Fibroblast of lung (primary cell): ENCODE measurements at regions not wholly inside any gene's neighbourhood (a gene's known extent, or its start where the extent isn't known, plus 50 kb on each side); places are given as distances from the start of the nearest gene placed in this dataset.
A peak's percentile ranks its signal among the peaks of the same experiment; 100 is the strongest.

Experiments
- DNase-seq, 2 donors: peaks; one replicate each; pipeline versions ENCODE4 v3.0.0 to v3.0.0-alpha.2; 2010; ENCODE audit warnings: low read depth in 2 of 2
- H2AFZ ChIP-seq: 2 replicates; pipeline ENCODE4 v1.5.1; 2012; ENCODE audit warnings: low read length, control low read depth, inconsistent platforms
- H3K27ac ChIP-seq: 2 replicates; pipeline ENCODE4 v1.5.1; 2011; ENCODE audit warnings: low read length, control low read depth; ENCODE audit not compliant: insufficient read depth
- H3K27me3 ChIP-seq: 2 replicates; pipeline ENCODE4 v1.5.1; 2011; ENCODE audit warnings: mild to moderate bottlenecking, low read length; ENCODE audit not compliant: control insufficient read depth, insufficient read depth
- H3K36me3 ChIP-seq: 2 replicates; pipeline ENCODE4 v1.5.1; 2011; ENCODE audit warnings: low read length; ENCODE audit not compliant: control insufficient read depth, insufficient read depth
- H3K4me1 ChIP-seq: 2 replicates; pipeline ENCODE4 v1.5.1; 2011; ENCODE audit warnings: low read length; ENCODE audit not compliant: control insufficient read depth, insufficient read depth; ENCODE audit errors: extremely low read depth
- H3K4me2 ChIP-seq: 2 replicates; pipeline ENCODE4 v1.5.1; 2011; ENCODE audit warnings: low read length, control low read depth; ENCODE audit not compliant: insufficient read depth; ENCODE audit errors: extremely low read depth
- H3K4me3 ChIP-seq, 4 experiments: fragments of 200-600 bp in 1 of 4; sonication (generic) in 1 of 4; replicated peaks in 1 of 4; 2 replicates each; pipeline ENCODE4 v1.5.1; 2011 to 2016; ENCODE audit warnings: low read length in 4 of 4, low read depth in 3 of 4, mild to moderate bottlenecking in 3 of 4, control low read depth in 2 of 4, inconsistent platforms in 1 of 4, mixed read lengths in 1 of 4; ENCODE audit not compliant: insufficient read depth in 1 of 4; ENCODE audit errors: control extremely low read depth in 1 of 4
- H3K79me2 ChIP-seq: 2 replicates; pipeline ENCODE4 v1.5.1; 2012; ENCODE audit warnings: mild to moderate bottlenecking, low read length, inconsistent platforms; ENCODE audit not compliant: control insufficient read depth, insufficient read depth
- H3K9ac ChIP-seq: 2 replicates; pipeline ENCODE4 v1.5.1; 2011; ENCODE audit warnings: mild to moderate bottlenecking, low read length, control low read depth; ENCODE audit not compliant: insufficient read depth
- H3K9me3 ChIP-seq: 2 replicates; pipeline ENCODE4 v1.5.1; 2012; ENCODE audit warnings: low read depth, low read length; ENCODE audit not compliant: control insufficient read depth, insufficient read depth
- H4K20me1 ChIP-seq: 2 replicates; pipeline ENCODE4 v1.5.1; 2011; ENCODE audit warnings: low read length; ENCODE audit not compliant: control insufficient read depth, insufficient read depth; ENCODE audit errors: extremely low read depth
- EZH2 ChIP-seq: IDR thresholded peaks from 2 replicates; pipeline ENCODE4 v1.5.1; 2012; ENCODE audit warnings: low read length, control low read depth, mild to moderate bottlenecking; ENCODE audit errors: missing control alignments
- TF ChIP-seq, protein P1 (sequence below), 2 donors: IDR thresholded peaks in 1 of 2; conservative IDR thresholded peaks in 1 of 2; 1 replicate in 1 of 2; 2 replicates in 1 of 2; pipeline ENCODE4 v1.5.1; 2011 to 2012; ENCODE audit warnings: low read length in 2 of 2, control low read depth in 1 of 2, inconsistent platforms in 1 of 2, low read depth in 1 of 2, mild to moderate bottlenecking in 1 of 2

DNA sequence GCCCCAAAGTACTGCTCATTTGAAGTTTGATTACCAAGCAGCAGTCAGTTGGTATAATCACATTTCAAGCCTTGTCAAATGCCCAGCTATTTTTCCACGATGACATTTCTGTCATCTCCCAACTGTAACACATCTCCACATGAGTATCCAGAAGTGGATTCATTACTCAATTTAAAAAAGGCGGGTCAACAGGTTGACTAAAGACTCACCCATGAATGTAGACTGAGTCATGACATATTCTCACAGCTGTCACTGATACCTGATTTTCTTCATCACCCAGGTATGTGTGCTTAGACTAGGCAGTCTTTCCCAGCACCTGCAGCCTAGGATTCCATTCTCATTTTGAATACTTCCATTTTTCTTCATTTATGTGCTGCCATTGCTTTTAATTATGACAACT, 75.1 kb upstream of the DBX2 start:
- TF ChIP-seq EZH2, result no peak
- TF ChIP-seq, protein P1, sequence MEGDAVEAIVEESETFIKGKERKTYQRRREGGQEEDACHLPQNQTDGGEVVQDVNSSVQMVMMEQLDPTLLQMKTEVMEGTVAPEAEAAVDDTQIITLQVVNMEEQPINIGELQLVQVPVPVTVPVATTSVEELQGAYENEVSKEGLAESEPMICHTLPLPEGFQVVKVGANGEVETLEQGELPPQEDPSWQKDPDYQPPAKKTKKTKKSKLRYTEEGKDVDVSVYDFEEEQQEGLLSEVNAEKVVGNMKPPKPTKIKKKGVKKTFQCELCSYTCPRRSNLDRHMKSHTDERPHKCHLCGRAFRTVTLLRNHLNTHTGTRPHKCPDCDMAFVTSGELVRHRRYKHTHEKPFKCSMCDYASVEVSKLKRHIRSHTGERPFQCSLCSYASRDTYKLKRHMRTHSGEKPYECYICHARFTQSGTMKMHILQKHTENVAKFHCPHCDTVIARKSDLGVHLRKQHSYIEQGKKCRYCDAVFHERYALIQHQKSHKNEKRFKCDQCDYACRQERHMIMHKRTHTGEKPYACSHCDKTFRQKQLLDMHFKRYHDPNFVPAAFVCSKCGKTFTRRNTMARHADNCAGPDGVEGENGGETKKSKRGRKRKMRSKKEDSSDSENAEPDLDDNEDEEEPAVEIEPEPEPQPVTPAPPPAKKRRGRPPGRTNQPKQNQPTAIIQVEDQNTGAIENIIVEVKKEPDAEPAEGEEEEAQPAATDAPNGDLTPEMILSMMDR (conservative IDR thresholded peaks at IDR 0.05 in 1 of 2, IDR thresholded peaks at IDR 0.05 in 1 of 2; ENCODE audit: low read depth in 1 of 2, low read length in 2 of 2), result no peak
- Histone ChIP-seq H3K27ac (no peak overlapping the region), H3K36me3 (no peaks in the 10 kb centered on the region), H3K4me2 (no peak overlapping the region), H3K4me3 (no peak overlapping the region), H3K9me3 (no peaks in the 10 kb centered on the region), H3K79me2 (no peaks in the 10 kb centered on the region), H3K9ac (no peak overlapping the region), H3K27me3 (no peaks in the 10 kb centered on the region), H4K20me1 (no peaks in the 10 kb centered on the region), H2AFZ (no peak overlapping the region), H3K4me1 (no peaks in the 10 kb centered on the region)
- DNase-seq, result no peak

DNA sequence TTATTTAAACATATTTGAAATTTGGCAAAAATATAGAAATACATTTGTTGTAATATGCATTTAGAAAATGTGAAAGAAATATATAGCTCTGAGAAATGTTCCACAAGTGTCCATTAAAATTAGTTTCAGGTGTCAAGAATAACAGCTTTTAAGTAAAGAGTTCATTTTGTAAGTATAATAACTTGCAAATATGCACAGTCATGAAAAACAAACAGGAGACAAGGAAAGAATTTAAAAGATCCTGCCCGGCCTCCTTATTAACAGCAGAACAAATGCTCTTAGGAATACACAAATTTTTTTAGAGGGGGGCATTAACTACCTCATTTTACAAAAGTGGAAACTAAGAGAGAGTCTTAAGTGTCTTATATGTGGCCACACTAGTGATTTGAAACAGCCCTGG, 77.7 kb upstream of the DBX2 start:
- H3K4me3 ChIP-seq, result no peak overlapping the region
- H3K79me2 ChIP-seq, result no peaks in the 10 kb centered on the region
- no peaks in the 10 kb centered on the region for H3K27me3 ChIP-seq
- H2AFZ ChIP-seq, result no peak overlapping the region
- no peaks in the 10 kb centered on the region for H3K36me3 ChIP-seq
- no peak overlapping the region for H3K9ac ChIP-seq
- no peak overlapping the region for H3K27ac ChIP-seq
- H3K4me1 ChIP-seq, result no peaks in the 10 kb centered on the region
- no peaks in the 10 kb centered on the region for H4K20me1 ChIP-seq
- no peak for DNase-seq
- H3K4me2 ChIP-seq, result no peak overlapping the region
- no peak for TF ChIP-seq EZH2
- no peaks in the 10 kb centered on the region for H3K9me3 ChIP-seq

DNA sequence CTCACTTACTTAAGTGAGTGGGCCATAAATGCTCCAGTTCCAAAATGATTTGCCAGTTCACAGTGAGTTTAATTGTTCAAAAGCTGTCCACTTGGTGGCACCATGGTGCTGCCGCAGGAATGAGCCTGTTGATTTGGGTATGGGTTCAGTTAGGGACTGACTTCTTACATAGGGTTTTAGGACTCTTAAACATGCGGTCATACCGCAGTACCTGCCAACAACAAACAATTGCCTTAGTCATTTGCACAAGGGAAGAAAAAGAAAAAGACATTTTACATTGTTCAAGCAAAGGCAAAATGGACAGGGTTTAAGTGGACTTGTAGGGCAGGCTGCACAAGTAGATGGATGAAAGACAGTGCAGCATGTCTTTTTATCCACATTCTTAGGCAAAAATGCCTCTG, 80.0 kb upstream of the DBX2 start:
- Histone ChIP-seq H3K4me3 (no peak overlapping the region), H3K9me3 (no peaks in the 10 kb centered on the region), H3K27ac (no peak overlapping the region), H3K79me2 (no peaks in the 10 kb centered on the region), H3K4me1 (no peaks in the 10 kb centered on the region), H3K9ac (no peak overlapping the region), H3K27me3 (no peaks in the 10 kb centered on the region), H2AFZ (no peak overlapping the region), H4K20me1 (no peaks in the 10 kb centered on the region), H3K36me3 (no peaks in the 10 kb centered on the region), H3K4me2 (no peak overlapping the region)
- TF ChIP-seq, protein P1 (conservative IDR thresholded peaks at IDR 0.05 in 1 of 2, IDR thresholded peaks at IDR 0.05 in 1 of 2; ENCODE audit: low read depth in 1 of 2, low read length in 2 of 2), result peak; percentile 72 to 80
- TF ChIP-seq EZH2, result no peak
- DNase-seq, result peak; percentile 69 to 71
